Prostate gland (tissue), 2 donors: ENCODE measurements at regions not wholly inside any gene's neighbourhood (a gene's known extent, or its start where the extent isn't known, plus 50 kb on each side); places are given as distances from the start of the nearest gene placed in this dataset.

Experiments used
- DNase-seq: peaks from one replicate; pipeline ENCODE4 v3.0.0-alpha.2; 2019; ENCODE audit warnings: low spot score
- H3K27ac ChIP-seq, 2 donors: fragments of 200-600 bp; sonication (generic); 2 replicates each; pipeline ENCODE4 v1.5.1; 2017 to 2019
- H3K27me3 ChIP-seq: fragments of 200-600 bp; sonication (generic); replicated peaks from 2 replicates; pipeline ENCODE4 v1.5.1; 2019; ENCODE audit not compliant: insufficient read depth
- H3K36me3 ChIP-seq, 2 donors: fragments of 200-600 bp; sonication (generic); 1 replicate in 1 of 2; 2 replicates in 1 of 2; pipeline versions ENCODE4 v1.5.1 to v1.8.1; 2017 to 2019
- H3K4me1 ChIP-seq: fragments of 200-600 bp; sonication (generic); replicated peaks from 2 replicates; pipeline ENCODE4 v1.5.1; 2019
- H3K4me3 ChIP-seq, 2 donors: fragments of 200-600 bp; sonication (generic); 2 replicates each; pipeline ENCODE4 v1.5.1; 2017 to 2019
- H3K9me3 ChIP-seq: fragments of 200-600 bp; sonication (generic); 2 replicates; pipeline ENCODE4 v1.5.1; 2017
- POLR2A ChIP-seq: fragments of 450-650 bp; IDR thresholded peaks from one replicate; pipeline ENCODE4 v1.6.1; 2016; ENCODE audit warnings: antibody characterized with exemption, mild to moderate bottlenecking
- POLR2AphosphoS5 ChIP-seq: sonication (generic); formaldehyde crosslinking; IDR thresholded peaks from one replicate; pipeline ENCODE4 v1.6.1; 2017; ENCODE audit warnings: antibody characterized with exemption
- WGBS: methylation state at CpG from one replicate; pipeline ENCODE4 v1.1.5; 2018; 5-methylcytosine and 5-hydroxymethylcytosine counted together
- intact Hi-C: fragments of 100-400 bp; cut with DNase I; formaldehyde crosslinking; loops from one replicate; pipeline ENCODE4 v1.14.2; 2022
- TF ChIP-seq, protein P1 (sequence below), 4 experiments: fragments of 200-600 bp in 2 of 4; fragments of 450-650 bp in 2 of 4; sonication (generic) in 2 of 4; IDR thresholded peaks; 1 replicate in 3 of 4; 2 replicates in 1 of 4; pipeline ENCODE4 v1.5.1; 2016 to 2019; ENCODE audit warnings: antibody characterized with exemption in 4 of 4, mild to moderate bottlenecking in 2 of 4, moderate library complexity in 2 of 4

DNA sequence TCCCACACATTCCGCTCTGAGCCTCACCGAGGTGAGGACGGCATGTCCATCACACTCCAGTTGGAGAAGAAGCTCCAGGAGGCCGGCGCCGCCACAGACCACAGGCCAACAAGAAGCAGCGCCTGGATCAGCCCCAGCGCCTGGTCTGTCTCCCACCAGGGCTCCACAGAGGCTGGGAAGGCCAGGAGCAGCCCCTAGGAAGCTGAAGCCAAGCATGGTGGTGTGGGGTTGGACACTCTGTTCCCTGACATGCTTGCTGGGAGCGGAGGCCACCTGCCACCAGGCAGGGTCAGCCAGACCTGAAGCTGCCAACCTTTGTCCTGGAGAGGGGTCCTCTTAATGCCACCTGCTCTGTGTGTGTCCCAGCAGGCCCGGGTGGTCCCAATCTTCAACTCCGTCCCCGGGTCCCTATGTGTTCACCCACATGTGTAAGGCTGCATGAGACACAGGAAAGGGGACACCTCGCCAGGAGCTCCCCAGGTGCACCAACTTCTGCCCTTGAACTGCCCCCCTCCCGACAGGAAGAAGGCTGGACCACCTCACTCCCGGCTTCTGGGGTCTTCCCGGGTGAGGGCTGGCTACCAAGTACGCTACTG lies 140.1 kb upstream of the PPP1R26 start:
- no peaks in the 10 kb centered on the region for H3K4me1 ChIP-seq
- H3K27ac ChIP-seq = no peak overlapping the region
- DNase-seq = no peak
- no peaks in the 10 kb centered on the region for H3K9me3 ChIP-seq
- 67% methylated on average over 17 of the region's 17 CpGs for WGBS
- intact Hi-C loops = no loop called here
- TF ChIP-seq, protein P1, sequence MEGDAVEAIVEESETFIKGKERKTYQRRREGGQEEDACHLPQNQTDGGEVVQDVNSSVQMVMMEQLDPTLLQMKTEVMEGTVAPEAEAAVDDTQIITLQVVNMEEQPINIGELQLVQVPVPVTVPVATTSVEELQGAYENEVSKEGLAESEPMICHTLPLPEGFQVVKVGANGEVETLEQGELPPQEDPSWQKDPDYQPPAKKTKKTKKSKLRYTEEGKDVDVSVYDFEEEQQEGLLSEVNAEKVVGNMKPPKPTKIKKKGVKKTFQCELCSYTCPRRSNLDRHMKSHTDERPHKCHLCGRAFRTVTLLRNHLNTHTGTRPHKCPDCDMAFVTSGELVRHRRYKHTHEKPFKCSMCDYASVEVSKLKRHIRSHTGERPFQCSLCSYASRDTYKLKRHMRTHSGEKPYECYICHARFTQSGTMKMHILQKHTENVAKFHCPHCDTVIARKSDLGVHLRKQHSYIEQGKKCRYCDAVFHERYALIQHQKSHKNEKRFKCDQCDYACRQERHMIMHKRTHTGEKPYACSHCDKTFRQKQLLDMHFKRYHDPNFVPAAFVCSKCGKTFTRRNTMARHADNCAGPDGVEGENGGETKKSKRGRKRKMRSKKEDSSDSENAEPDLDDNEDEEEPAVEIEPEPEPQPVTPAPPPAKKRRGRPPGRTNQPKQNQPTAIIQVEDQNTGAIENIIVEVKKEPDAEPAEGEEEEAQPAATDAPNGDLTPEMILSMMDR (IDR thresholded peaks at IDR 0.05) = no peak
- TF ChIP-seq POLR2A (no peak), POLR2AphosphoS5 (no peak)
- H3K36me3 ChIP-seq = no peaks in the 10 kb centered on the region
- H3K4me3 ChIP-seq = no peak overlapping the region
- no peaks in the 10 kb centered on the region for H3K27me3 ChIP-seq

DNA sequence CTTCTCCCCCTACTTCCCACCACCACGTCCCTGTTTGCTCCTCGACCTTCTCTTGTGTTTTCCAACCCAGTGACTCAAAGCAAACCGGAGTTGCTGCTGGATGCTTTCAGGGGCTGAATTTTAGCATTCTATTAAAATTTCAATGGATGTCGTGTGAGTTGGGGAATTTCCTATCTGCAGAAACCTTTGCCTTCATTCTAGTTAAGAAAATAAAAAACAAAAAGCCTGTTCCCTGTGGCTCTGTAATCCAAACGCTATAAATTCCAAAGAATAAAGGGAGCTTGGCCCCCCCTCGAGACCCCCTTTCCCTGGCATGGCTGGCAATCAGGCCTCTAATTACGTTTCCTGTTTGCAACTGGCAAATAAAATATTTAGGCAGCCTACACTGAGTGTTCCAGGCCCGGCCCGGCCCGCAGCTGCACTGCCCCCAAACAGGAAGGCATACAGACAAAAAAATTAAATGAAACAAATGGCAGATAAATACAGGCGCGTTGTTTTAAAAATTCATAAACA lies 139.4 kb upstream of the PPP1R26 start:
- Histone ChIP-seq H3K27ac (no peak overlapping the region), H3K27me3 (no peaks in the 10 kb centered on the region), H3K36me3 (no peaks in the 10 kb centered on the region), H3K9me3 (no peaks in the 10 kb centered on the region), H3K4me1 (no peaks in the 10 kb centered on the region), H3K4me3 (no peak overlapping the region)
- WGBS = 8% methylated on average over 12 of the region's 12 CpGs
- intact Hi-C loops = no loop called here
- no peak for DNase-seq
- TF ChIP-seq POLR2AphosphoS5 = no peak

DNA sequence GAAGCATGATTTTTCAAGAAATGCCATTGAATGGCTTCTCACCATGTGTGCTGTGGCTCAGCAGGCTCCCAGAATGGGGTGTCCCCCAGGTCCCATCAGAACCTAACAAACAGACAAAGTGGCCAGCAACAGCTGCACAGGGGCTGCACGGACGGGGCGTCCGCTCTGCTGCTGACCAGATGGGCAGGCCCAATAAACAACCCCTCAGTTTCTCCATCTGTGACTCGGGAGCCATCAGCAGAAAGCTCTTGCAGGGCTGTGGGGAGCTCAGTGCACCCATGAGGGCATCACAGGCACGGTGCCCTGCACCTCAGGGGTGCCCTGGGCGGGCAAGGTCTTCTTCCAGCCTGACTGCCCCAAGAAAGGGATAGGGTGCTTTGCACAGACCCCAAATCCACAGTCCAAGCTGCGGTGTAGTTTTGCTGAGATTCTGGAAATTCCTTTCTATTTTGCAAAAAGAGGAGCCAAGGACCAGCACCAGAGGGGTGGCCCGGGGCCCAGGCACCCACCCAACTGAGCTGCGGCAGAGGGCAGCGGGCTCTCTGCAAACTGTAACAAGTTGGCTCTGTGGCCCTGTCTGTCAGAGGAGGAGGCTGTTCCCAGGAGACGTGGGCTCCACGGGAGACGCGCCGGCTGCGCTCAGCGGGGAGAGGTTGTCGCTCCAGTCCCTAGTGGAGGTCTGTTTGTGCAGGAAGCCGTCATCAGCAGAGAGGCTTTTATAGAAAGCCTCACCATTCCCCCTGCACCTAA lies 138.7 kb upstream of the PPP1R26 start:
- Histone ChIP-seq H3K9me3 (no peaks in the 10 kb centered on the region), H3K36me3 (no peaks in the 10 kb centered on the region), H3K27me3 (peaks cover 3% of the 10 kb centered on the region), H3K27ac (no peak overlapping the region), H3K4me3 (no peak overlapping the region), H3K4me1 (no peaks in the 10 kb centered on the region)
- no peak for TF ChIP-seq POLR2AphosphoS5
- TF ChIP-seq, protein P1 (IDR thresholded peaks at IDR 0.05) = no peak
- 63% methylated on average over 20 of the region's 20 CpGs for WGBS
- DNase-seq = no peak
- intact Hi-C loops = no loop called here

DNA sequence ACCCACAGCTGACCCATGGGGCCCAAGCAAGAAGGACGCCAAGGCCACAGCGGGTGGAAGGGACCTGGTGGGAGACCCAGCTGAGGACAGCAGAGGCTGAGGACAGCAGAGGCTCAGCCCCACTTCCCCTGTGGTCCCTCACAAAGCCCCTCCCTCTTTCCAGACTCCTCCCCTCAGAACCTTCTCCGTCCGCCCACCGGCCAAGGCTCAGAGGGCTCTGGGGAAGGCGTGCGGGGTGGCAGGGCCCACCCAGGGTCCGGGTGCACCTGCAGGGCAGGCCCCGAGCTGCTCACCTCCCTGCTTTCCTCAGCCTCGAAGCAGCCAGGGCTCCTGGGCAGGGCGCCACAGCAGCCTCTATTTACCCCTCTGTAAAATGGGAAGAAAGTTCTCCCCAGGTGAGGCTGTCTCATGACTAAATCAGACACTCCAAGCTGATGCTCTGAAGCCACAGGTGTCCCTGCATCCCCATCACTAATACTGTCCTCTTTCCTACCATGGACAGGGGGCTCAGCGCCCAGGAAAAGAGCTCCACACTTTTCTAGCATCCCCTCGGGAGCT lies 137.9 kb upstream of the PPP1R26 start:
- Histone ChIP-seq H3K4me3 (no peak overlapping the region), H3K4me1 (no peaks in the 10 kb centered on the region), H3K36me3 (no peaks in the 10 kb centered on the region), H3K27ac (no peak overlapping the region), H3K9me3 (no peaks in the 10 kb centered on the region), H3K27me3 (peaks cover 7% of the 10 kb centered on the region)
- 84% methylated on average over 13 of the region's 13 CpGs for WGBS
- intact Hi-C loops = no loop called here
- TF ChIP-seq POLR2A (no peak), POLR2AphosphoS5 (no peak)
- TF ChIP-seq, protein P1 (IDR thresholded peaks at IDR 0.05) = no peak
- no peak for DNase-seq

DNA sequence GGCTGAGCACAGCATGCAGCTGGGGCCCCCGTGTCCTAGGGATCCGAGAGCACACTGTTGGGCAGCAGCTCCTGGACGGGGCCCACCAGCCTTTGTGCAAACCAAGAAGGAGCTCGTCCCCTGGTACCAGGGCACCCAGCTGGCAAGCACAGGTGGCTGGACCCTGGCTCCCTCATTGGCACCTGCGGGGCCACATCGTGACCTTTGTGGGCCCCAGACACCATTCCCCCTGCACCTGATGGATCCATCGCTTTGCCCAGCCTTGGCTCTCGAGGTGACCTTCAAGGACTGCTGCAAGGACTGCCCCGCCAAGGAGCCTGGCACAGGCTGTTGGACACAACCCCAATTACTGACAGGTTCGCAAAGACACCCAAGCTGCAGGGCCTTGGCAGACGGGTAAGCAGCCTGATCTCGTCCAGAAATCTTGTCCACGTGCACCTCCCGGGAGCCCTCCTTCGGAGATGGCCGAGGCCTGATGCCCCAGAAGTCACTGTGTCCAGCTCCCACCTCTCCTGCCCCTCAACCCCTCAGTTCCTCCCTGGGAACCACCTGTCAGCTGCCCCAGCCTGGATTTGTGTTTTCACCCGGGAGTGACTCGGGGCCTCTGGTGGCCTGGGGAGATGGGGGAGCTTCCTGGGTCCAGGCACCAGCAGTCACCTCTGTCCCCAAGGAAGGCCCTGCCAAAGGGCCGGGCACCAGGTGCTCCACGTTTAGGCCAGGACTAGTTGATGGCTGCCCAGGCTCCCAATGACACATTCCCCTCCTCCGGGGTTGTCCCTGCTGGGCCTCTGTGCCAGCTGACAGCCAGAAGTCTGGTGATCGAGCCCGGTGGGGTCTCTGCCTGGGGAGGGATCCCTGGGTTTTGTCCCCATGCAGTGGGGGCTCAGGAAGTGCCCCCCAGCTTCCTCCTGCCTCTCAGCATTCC lies 137.1 kb upstream of the PPP1R26 start:
- H3K36me3 ChIP-seq = no peaks in the 10 kb centered on the region
- no peak overlapping the region for H3K4me3 ChIP-seq
- no peaks in the 10 kb centered on the region for H3K9me3 ChIP-seq
- intact Hi-C loops = no loop called here
- TF ChIP-seq, protein P1 (IDR thresholded peaks at IDR 0.05) = no peak
- TF ChIP-seq POLR2A = no peak
- TF ChIP-seq POLR2AphosphoS5 = no peak
- no peak for DNase-seq
- H3K4me1 ChIP-seq = no peaks in the 10 kb centered on the region
- no peak overlapping the region for H3K27ac ChIP-seq
- 71% methylated on average over 22 of the region's 23 CpGs for WGBS
- peaks cover 8% of the 10 kb centered on the region for H3K27me3 ChIP-seq
